ENCODE measurements at regions not wholly inside any gene's neighbourhood (a gene's known extent, or its start where the extent isn't known, plus 50 kb on each side); places are given as distances from the start of the nearest gene placed in this dataset.

DNA sequence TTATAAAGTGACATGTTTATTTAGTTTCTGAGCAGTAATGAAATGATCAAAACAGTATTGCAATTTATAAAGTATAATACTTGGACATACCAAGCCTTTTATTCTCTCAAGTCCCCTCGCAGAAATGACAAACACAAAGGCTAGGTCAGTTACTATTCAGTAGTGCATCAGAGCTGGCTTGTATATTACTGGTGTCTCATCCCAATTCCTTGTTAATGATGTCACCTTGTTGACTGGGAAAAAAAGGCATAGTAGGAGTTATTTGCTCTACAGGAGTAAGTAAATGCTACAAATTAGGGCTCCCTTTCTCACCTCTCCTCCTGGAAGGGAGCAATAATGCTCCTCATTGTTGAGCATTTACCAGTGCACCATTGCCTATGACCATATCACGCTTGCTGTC, 317.6 kb downstream of the CHL1 start:
- peaks cover 1% of the 10 kb centered on the region for H3K9me3 Mint-ChIP-seq
- TF ChIP-seq, protein P1, sequence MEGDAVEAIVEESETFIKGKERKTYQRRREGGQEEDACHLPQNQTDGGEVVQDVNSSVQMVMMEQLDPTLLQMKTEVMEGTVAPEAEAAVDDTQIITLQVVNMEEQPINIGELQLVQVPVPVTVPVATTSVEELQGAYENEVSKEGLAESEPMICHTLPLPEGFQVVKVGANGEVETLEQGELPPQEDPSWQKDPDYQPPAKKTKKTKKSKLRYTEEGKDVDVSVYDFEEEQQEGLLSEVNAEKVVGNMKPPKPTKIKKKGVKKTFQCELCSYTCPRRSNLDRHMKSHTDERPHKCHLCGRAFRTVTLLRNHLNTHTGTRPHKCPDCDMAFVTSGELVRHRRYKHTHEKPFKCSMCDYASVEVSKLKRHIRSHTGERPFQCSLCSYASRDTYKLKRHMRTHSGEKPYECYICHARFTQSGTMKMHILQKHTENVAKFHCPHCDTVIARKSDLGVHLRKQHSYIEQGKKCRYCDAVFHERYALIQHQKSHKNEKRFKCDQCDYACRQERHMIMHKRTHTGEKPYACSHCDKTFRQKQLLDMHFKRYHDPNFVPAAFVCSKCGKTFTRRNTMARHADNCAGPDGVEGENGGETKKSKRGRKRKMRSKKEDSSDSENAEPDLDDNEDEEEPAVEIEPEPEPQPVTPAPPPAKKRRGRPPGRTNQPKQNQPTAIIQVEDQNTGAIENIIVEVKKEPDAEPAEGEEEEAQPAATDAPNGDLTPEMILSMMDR (conservative IDR thresholded peaks at IDR 0.05), result no peak
- no peak overlapping the region for H3K4me3 Mint-ChIP-seq
- no peaks in the 10 kb centered on the region for H3K4me1 Mint-ChIP-seq (ENCODE audit: unreplicated experiment)
- H3K27me3 Mint-ChIP-seq, result peaks cover under 1% of the 10 kb centered on the region
- H3K27ac Mint-ChIP-seq, result no peak overlapping the region
- DNase-seq (ENCODE audit: extremely low spot score, unreplicated experiment), result no peak
- no peaks in the 10 kb centered on the region for H3K36me3 Mint-ChIP-seq

DNA sequence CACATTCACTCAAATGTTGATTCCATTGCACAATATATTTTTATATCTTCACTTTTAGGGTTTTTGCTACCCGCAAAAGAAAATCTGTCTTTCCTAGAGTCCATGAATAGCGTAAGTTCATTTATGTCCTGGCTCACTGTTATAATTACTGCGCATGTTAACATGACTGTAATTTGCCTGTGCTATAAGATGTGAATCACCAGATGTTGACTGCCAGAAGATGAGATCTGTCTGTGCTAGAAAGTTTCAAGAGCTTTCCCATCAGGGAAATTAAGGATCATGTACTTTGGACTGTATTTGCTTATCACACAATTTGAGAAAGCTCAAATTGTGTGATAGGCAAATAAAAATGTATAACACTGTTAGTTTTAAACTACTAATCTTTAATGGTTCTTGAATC, 322.5 kb downstream of the CHL1 start:
- Mint-ChIP-seq H3K27me3 (no peaks in the 10 kb centered on the region), H3K4me3 (no peak overlapping the region), H3K9me3 (no peaks in the 10 kb centered on the region), H3K36me3 (no peaks in the 10 kb centered on the region), H3K4me1 (ENCODE audit: unreplicated experiment) (no peaks in the 10 kb centered on the region), H3K27ac (no peak overlapping the region)
- TF ChIP-seq, protein P1 (conservative IDR thresholded peaks at IDR 0.05), result no peak
- DNase-seq (ENCODE audit: extremely low spot score, unreplicated experiment), result no peak

DNA sequence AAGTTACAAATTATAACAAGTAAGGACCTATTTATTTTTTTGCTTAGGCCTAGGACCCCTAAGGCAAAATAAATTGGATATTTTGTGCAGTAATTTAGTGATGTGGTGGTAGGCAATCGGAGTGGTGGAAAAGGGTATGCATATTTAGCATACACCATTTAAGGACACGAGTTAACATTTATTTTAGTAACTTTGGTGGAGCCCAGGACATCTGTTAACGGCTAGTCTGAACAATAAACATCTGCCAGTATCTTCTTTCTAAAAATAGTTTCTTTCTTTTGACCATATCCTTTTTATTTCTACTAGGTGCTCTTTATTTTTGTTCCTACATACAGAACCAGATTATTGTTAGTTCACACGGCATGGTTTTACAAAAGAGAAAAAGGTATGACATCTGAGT, 326.3 kb downstream of the CHL1 start:
- DNase-seq (ENCODE audit: extremely low spot score, unreplicated experiment), result no peak
- TF ChIP-seq, protein P1 (conservative IDR thresholded peaks at IDR 0.05), result no peak
- Mint-ChIP-seq H3K4me3 (no peak overlapping the region), H3K4me1 (ENCODE audit: unreplicated experiment) (no peaks in the 10 kb centered on the region), H3K27ac (no peak overlapping the region), H3K36me3 (no peaks in the 10 kb centered on the region), H3K27me3 (no peaks in the 10 kb centered on the region), H3K9me3 (no peaks in the 10 kb centered on the region)

DNA sequence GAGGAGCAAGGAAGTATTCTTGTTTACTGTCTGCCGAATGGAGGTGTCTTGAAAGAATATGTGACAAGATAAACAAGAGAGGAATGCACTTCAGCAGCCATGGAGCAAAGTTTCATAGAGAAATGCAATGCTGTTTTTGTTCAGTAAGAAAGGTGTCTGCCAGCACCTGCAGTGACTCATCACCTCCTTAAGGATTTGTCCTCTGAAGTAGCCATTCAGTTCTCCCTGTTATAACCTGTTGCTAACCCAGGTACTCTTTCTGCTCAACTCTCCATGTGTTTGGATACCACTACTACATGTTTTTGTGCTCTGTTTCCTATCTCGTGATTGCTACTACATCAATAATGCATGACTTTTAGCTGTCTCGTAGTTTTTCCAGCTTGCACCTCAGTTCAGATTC, 328.9 kb downstream of the CHL1 start:
- Mint-ChIP-seq H3K4me3 (no peak overlapping the region), H3K36me3 (no peaks in the 10 kb centered on the region), H3K27me3 (no peaks in the 10 kb centered on the region), H3K4me1 (ENCODE audit: unreplicated experiment) (no peaks in the 10 kb centered on the region), H3K9me3 (no peaks in the 10 kb centered on the region), H3K27ac (no peak overlapping the region)
- TF ChIP-seq, protein P1 (conservative IDR thresholded peaks at IDR 0.05), result no peak
- DNase-seq (ENCODE audit: extremely low spot score, unreplicated experiment), result no peak

DNA sequence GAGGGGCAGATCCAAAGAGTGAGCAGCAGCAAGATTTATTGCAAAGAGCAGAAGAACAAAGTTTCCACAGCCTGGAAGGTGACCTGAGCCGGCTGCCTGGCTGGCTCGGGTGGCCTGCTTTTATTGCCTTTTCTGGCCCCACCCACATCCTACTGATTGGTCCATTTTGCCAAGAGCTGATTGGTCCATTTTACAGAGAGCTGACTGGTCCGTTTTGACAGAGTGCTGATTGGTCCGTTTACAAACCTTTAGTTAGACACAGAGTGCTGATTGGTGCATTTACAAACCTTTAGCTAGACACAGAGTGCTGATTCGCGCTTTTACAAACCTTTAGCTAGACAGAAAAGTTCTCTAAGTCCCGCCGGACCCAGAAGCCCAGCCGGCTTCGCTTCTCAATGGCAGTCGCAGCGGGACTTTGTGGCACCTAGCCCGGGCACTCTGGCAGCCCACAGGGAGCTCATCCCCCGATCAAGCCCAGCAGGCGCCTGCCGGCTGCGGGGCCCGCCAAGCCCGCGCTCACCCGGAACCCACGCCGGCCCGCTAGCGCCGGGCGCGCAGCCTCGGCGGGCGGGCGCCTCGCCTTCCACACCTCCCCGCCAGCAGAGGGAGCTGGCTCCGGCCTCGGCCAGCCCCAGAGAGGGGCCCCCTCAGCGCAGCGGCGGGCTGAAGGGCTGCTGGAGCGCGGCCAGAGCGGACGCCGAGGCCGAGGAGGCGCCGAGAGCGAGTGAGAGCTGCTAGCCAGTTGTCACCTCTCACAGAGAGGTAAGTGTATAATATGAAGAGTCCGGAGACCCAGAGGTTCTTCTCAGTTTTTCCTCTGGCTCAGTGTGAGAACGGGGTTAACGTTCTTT, 339.2 kb downstream of the CHL1 start:
- no peak for DNase-seq (ENCODE audit: extremely low spot score, unreplicated experiment)
- H3K9me3 Mint-ChIP-seq, result peaks cover 6% of the 10 kb centered on the region
- no peaks in the 10 kb centered on the region for H3K27me3 Mint-ChIP-seq
- H3K4me1 Mint-ChIP-seq (ENCODE audit: unreplicated experiment), result peaks cover under 1% of the 10 kb centered on the region
- H3K4me3 Mint-ChIP-seq, result peak overlapping the region; percentile 71
- TF ChIP-seq, protein P1 (conservative IDR thresholded peaks at IDR 0.05), result no peak
- no peak overlapping the region for H3K27ac Mint-ChIP-seq
- no peaks in the 10 kb centered on the region for H3K36me3 Mint-ChIP-seq

Data from type B pancreatic cell (in vitro differentiated cells).